ENCODE measurements at regions not wholly inside any gene's neighbourhood (a gene's known extent, or its start where the extent isn't known, plus 50 kb on each side); places are given as distances from the start of the nearest gene placed in this dataset.

- TF ChIP-seq CTCF (IDR thresholded peaks at IDR 0.05) = no peak
- TF ChIP-seq POLR2A (IDR thresholded peaks at IDR 0.05) = no peak
These were observed 66.5 kb upstream of the ARRDC4 start for GRCh38 chr15:97893967-97894366.

Measured in breast epithelium (tissue), 3 donors.